LNCAP (cell line): ENCODE measurements at regions not wholly inside any gene's neighbourhood (a gene's known extent, or its start where the extent isn't known, plus 50 kb on each side); places are given as distances from the start of the nearest gene placed in this dataset.
A peak's percentile ranks its signal among the peaks of the same experiment; 100 is the strongest.

ENCODE experiments used
- CTCF ChIP-seq: fragments of 450-650 bp; IDR thresholded peaks from 2 replicates; pipeline ENCODE4 v1.5.1; 2017; ENCODE audit warnings: mild to moderate bottlenecking

- no peak for TF ChIP-seq CTCF
Observed at GRCh38 chr5:114055318-114056184, 306.3 kb upstream of the KCNN2 start.

- no peak for TF ChIP-seq CTCF
Observed at GRCh38 chr5:114056185-114056538, 305.7 kb upstream of the KCNN2 start.

DNA sequence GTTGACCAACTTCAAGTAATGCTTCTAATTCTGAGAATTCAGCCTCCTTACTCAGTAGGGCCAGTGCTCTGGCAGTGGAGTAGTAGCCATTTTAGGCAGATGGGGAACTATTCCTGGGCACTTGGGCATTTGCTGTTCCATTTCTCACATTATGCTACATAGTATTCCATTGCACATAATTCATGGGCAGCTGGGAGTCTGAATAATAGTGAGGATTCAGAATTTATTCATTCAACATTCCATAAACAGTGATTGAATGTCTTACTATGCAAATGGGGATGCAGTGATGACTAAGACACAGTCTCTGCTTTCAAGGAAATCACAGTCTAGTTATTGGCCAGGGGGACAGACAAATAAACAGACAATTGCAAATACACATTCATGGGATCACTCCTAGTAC lies 301.0 kb upstream of the KCNN2 start:
- no peak for TF ChIP-seq CTCF

- peak; percentile 32; the same call in 1 of the 2 replicates for TF ChIP-seq CTCF
Observed at GRCh38 chr5:114062932-114063867, 298.7 kb upstream of the KCNN2 start.

DNA sequence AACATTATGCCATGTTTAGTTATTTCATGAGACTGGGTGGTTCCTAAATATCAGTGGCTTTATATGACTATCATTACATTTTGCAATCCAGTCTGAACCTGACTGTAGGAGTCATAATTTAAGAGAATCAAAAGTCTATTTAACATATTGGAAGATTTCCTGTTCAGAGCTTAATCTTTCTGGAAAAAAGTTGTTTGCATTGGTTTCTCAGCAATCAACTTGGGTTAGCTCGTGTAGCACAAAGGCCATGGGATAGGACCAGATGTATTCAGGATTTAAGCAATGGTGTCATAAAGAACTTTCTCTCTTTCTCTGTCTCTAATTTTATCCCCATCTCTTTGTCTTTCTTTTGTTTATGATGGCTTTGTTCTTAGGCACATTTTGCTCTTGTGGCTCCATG lies 296.0 kb upstream of the KCNN2 start:
- TF ChIP-seq CTCF = no peak

- no peak for TF ChIP-seq CTCF
Observed at GRCh38 chr5:114070093-114070722, 291.7 kb upstream of the KCNN2 start.

DNA sequence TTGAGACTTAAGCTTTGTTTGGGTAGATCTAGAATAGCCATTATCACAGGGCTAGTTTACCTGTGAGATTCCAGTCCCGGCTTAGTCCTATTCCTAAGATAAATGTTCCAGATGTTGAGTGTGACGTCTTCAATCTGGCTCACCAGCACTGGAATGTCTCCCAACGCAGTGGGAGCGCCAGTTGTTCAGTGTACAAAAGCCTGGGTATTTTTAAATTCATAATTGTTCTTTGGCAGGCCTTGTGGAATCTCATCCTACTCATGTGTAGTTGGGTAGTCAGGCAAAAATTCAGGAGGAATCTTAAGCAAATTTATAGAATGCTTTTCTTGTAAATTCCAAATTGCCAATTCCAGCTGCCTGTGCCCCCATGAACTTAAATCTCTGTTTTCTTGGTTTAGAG lies 272.6 kb upstream of the KCNN2 start:
- no peak for TF ChIP-seq CTCF
